Fibroblast of the conjunctiva (primary cell): ENCODE measurements at regions not wholly inside any gene's neighbourhood (a gene's known extent, or its start where the extent isn't known, plus 50 kb on each side); places are given as distances from the start of the nearest gene placed in this dataset.

Source experiments
- DNase-seq: peaks from one replicate; pipeline ENCODE4 v3.0.0-alpha.2; 2010; ENCODE audit warnings: low read depth

DNA sequence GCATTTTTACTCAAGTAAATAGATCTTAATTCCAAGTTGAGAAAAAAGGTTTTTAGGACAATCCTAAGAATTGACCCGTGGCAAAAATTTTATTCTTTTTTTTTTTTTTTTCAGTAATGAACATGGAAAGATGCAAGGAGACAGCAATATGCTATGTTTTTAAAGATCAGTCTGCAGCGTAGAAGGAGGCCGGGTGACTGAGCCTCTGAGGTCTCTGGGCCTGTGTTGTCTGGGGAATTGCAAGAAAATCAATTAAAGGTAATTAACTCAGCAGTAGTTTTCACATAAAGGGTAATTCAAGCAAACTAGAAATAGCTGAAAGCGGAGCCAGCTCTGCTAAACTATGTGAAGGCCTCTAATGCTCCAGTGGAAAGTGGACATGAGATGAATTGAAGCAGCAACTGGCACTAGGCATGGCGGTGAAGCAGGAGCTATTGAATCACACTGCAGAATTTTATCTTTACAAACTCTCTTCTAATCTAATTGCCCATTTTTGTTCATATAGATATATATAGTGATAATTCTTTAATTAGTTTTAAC lies 285.2 kb upstream of the ITGA1 start:
- DNase-seq = no peak

DNA sequence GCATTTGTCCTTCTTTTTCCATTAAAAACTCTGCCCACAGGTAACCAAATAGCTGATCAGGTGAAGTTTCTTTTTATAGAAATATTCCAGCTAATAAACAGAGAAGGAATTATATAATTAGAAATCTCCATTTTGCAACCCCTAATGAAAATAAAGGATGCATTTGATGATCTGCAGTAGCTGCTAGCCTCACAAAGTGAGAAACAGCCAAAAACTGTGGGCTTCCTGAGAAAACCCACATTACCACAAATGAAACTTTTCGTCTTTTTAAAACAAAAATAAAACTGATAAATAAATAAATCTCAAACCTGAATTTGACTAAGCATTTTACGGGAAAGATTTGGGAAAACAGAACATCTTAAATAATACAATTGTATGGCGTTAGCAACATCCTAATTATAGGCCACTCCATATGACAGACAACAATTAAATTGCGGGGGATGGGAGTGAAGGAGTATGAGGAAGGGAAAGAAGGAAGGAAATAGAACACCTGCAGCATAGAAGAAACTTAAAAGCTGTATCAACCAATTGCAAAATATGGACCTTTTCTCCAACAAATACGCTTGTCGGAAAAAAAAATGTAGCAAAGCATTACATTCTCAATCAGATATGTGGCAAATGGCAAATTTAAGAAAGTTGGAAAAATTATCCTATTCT lies 283.0 kb upstream of the ITGA1 start:
- DNase-seq = no peak

DNA sequence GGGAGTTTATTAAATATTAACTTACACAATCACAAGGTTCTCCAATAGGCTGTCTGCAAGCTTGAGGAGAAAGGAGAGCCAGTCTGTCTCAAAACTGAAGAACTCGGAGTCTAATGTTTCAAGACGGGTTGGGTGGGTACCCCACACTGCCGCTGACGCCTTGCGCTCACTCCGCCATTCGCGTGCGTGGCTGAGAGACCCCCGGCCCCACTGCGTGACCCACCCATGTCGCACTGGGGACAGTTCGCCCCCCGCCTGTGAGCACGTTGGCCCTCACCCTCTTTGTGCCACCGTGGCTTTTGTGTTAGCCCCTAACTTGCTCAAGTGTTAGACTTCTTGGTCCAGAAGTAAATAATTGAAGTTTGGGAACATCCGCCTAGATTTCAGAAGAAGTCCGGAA lies 270.0 kb upstream of the ITGA1 start:
- no peak for DNase-seq

DNA sequence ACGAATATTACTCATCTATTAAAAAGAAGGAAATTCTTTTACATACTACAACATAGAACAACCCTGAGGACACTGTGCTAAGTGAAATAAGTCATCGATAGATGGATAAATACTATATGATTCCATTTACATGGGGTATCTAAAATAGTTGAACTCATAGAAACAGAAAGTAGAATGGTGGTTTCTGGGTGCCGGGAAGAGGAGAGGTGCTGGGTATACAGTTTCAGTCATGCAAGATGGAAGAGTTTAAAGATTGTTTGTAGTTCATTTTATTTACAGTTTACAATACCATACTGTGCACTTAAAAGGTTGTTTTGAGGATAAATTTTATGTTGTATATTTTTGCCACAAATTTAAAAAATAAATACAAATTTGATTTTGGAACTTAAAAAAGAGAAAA lies 267.5 kb upstream of the ITGA1 start:
- no peak for DNase-seq

DNA sequence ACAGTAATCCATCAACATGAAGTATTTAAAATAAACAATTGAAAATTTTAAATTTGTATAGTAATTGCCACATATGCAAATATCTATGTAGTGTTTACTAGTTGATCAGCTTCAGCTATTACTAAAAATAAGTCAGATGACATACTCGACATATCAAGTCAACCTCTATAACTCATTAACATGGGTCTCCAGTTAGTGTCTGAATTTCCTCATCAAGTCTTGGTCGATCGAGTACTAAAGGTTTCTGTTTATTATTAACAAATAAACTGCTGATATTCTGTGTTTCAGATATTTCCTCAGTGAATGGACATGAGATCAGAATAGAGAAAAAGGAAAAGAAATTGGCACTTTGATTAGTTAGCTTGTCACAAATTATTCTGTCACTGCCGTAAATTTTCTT lies 266.5 kb upstream of the ITGA1 start:
- no peak for DNase-seq

DNA sequence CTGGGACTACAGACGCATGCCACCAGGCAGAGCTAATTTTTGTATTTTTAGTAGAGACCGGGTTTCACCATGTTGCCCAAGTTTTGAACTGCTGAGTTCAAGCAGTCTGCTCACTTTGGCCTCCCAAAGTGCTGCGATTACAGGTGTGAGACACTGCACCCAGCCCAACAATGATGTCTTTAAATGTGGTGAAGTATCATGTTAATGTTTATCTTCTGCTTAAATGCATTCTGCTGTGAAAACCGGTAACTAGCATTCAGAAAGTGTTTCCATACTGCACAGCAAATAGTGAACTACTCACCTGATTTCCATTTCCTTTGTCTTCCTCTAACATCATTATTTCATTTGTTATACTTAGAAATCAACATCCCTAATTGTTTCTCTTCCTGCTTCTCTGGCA lies 264.0 kb upstream of the ITGA1 start:
- DNase-seq = no peak

DNA sequence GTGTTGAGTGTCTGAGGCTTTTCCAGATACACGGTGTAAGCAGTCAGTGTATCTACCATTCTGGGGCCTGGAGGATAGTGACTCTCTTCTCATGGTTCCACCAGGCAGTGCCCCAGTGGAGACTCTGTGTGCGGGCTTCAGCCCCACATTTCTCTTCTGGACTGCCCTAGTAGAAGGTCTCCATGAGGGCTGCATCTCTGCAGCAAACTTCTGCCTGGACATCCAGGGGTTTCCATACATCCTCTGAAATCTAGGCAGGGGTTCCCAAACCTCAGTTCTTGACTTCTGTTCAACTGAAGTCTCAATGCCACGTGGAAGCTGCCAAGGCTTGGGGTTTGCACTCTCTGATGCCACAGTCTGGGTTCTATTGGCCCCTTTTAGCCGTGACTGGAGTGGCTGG lies 256.6 kb upstream of the ITGA1 start:
- DNase-seq = no peak

DNA sequence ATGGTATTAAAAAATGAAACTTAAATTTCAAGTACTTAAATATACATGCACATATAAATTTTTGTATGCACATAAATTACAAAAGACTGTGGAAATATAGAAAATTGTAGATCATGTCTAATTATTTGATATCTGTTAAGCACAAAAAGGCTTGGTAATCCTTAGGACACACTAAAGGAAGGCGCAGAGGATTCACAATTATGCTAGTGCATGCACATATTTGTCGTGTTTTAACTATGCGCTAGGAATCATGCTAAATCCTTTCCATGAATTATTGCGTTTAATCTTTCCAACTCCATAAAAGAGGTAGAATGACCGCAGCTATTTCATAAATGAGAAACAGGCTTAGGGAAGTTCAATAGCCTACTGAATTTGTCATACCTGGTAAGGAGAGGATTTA lies 244.1 kb upstream of the ITGA1 start:
- DNase-seq = no peak

DNA sequence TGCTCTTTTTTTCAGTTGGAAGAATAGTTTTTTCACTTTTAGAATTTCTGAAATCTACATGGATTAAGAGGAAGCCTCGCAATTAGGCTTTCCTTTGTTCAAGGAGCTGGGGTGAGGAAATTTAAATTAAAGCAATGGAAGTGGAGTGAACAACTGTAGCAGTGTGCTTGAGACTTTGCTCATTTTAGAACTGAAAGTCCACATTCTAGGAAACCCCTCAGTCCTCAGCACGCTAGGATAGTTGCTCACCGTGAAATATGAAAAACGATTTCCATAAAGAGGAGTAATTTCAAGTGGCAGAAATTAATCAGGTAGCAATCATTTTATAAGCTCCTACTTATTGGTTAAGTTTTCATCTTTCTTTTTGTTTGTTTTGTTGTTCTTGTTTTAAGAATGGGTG lies 243.0 kb upstream of the ITGA1 start:
- DNase-seq = no peak

DNA sequence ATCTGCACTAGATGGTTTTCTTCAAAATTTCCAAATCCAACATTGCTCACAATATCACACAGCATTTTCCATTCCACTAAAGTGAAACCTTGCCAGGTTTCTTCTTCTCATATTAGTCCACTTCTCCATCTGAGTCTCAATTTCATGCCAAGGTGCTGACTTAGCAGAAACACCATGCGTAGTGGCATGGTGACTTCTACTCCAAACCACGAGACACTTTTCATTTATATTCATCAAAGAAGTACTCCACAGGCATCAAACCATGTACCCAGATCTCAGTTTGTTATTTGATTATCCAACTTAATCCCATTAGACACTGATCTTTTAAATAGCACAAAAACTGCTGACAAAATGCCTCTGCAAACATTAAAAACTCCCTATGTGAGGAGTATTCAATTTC lies 233.4 kb upstream of the ITGA1 start:
- no peak for DNase-seq

DNA sequence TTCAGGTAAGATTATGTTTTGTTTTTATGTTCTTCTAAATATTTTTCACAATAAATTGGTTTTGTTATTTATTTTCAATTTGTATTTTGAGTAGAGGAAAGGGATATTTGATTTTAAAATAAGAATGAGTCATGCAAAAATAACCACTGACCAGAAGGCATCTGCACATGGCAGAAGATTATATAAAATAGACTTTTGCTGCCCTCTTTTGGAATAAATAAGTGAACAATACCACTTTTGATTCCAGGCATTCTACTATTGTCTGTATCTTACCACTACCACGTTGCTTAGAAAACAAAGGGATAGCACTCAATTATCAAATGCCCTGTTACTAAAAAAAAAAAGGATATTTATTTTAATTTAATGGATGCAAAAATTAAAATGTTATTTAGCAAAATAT lies 227.3 kb upstream of the ITGA1 start:
- DNase-seq = no peak

DNA sequence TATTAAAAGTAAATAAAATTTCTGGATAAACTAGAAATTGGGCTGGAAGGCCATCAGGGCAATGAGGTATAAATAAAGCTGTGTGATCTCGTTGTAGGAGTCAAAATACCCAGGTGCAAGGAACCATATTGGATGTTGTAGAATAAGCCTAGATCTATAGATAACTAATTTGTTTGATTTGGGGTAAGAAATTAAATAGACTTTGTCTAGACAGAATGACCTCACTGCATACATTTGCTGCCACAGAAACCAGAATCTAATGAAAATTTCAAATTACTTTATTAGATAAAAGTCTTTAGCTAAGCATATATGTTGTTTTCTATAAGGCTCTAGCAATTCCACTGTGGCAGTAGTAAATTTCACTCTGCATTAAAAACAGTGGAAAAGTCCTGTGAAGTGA lies 225.2 kb upstream of the ITGA1 start:
- DNase-seq = no peak

DNA sequence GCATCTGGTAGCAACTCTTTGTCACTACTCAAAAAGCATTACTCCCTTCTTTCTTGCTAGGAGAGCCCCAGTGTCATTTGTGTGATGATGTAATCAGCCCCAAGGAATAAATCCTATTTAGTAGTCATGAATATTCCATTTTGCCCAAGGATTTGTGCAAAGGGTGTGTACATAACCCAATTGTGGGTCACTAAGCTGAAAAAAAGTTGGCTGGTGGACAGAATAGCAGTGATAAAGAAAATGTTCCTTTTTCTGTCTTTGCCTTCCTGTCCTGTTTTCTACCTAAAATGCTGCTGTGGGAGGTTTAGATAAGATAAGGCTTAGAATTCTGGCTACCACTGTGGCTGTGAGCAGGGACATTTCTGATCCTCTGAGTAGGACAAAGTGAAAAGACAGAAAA lies 223.1 kb upstream of the ITGA1 start:
- DNase-seq = no peak

DNA sequence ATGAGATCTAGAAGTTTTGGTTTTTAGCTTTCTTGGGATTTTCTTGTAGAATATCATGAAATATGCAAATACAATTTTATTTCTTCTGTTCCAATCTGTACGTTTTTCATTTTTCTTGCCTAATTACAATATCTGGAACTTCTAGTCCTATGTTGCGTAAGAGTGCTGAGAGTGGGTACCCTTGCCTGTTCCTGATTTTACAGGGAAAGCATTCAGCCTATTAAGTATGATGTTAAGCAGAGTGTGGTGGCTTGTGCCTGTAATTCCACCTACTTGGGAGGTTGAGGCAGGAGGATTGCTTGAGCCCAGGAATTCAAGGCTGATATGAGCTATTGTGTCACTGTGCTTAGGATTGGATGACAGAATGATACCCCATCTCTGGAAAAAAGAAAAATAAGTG lies 210.2 kb upstream of the ITGA1 start:
- no peak for DNase-seq

DNA sequence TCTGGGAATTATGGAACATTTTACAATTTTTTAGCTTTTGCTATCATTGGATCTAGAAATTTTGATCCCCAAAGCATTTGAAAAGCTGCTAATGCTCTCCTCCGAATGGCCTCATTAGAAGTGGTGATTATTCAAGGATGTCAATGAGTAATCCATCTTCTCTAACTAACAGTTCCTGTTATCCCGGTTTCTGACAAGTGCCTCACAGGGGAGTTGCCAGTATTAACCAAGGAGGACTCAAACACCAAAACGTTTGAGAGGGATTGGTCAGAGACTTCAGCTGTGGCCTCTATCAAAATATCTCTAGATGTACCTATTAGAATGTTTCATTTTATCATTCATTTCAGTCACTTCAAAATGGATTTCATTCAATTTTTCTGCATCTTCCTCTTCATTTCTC lies 208.3 kb upstream of the ITGA1 start:
- DNase-seq = no peak

DNA sequence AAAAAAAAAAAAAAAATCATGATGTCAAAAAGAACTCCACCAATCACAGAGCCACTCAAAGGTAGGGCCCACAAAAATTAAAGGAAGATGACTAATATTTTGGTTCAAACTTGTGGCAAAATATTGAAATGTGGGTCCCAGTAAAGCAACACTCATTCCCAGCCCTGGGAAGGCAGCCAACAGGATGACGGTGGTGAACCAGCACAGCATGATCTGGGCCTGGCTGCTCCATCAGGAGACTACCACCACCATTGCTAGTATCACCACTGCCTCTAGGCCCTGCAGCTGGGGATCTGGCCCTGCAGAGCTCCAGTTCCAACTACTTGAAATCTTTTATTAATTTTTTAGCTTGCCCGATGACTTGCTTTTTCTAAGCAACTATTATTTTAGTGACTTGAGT lies 206.8 kb upstream of the ITGA1 start:
- no peak for DNase-seq

DNA sequence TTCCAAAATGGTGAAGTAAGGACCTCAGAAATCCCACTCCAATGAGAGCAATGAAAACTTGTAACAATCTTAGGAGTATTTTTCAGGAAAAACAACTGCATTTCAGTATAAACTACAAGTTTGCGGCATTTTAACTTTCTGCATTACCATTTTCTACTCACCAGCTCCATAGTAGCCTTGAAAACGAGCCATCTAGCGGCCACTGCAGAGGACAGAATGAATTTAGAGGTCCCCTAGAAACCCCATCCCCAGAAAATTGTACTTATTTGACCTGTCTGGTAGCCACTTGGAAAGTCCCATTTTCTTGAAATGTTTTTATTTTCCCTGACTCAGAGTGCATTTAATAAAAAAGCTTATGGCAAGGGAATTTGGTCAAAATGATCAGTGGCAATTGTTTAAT lies 205.4 kb upstream of the ITGA1 start:
- no peak for DNase-seq

DNA sequence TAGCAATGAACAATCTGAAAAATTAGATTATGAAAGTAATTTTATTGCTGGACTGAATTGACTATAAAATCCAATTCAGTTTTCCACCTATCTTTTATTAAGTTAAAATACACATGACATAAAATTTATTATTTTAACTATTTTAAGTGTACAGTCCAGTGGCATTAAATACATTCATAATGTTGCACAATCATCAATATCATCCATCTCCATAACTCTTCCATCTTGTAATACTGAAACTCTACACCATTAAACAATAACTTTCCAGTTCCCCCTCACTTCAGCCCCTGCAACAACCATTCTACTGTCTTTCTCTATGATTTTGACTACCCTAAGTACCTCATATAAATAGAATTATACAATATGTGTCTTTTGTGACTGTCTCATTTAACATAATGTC lies 200.6 kb upstream of the ITGA1 start:
- no peak for DNase-seq

DNA sequence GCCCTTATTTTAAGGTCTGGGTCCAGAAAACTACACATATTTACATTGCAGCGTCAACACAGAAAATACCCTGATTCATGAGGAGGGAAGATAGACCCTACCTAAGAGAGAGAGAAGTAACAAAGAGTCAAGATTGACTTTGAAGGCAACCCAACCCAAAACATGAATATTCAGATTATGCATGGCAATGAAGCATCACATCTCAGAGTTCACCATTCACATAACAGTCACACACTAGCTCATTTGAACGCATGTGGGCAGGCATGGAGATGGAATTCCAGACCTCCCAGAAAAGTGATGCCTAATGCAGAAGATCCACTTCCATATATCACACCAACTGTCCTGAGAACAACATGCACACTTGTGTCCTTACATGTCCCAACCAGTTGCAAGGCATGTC lies 190.1 kb upstream of the ITGA1 start:
- no peak for DNase-seq

DNA sequence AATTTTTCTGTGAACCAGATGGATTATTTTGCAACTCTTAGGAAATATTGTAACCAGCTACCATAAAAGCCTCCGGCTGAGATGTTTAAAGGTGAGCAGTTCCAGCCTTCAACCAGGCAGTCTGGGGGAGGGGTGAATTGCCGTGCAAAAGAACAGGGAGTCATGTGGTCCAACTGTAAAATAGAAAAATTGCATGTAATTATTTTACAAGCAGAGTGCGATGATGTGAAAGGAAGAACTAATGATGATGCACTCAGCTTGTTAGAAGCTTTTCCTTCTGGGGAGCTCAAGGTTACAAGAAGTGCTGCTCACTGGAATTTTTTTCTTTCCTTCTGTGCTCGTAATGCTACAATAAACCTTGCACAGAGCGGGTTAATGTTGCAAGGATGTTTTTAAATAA lies 188.7 kb upstream of the ITGA1 start:
- no peak for DNase-seq

DNA sequence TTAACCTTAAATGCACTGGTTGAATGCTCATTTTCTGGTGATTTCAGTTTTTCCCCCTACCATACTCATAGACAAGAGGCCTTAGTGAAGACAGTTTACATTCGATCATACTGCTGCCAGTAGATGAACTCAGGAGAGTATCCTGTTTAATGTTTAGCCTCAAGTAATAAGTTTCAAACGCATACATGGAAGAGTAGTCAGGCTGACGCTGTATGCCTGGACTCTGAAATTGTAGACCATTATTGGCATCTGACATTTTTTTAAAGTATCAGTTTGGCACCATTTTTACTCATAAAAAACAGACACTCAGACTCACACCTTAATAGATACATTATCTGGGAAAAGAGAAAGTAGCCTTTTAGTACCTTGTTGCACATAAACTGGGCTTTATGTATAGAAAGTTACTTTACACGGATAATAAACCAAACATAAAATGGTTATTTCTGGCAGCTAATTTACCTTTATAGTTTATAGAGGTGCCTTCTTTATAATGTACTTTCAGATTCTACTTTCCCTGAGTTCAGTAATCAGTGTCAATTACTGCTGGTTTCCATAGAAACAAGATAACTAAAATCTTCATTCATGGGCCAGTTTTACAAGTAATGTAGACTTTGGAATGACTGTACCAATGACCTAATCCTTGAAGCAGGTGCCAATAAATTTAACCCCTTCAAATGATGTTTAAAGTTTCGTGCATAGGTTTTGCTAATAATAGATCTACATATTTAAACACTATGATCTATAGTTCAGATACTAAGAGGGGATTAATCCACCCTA lies 183.8 kb upstream of the ITGA1 start:
- no peak for DNase-seq

DNA sequence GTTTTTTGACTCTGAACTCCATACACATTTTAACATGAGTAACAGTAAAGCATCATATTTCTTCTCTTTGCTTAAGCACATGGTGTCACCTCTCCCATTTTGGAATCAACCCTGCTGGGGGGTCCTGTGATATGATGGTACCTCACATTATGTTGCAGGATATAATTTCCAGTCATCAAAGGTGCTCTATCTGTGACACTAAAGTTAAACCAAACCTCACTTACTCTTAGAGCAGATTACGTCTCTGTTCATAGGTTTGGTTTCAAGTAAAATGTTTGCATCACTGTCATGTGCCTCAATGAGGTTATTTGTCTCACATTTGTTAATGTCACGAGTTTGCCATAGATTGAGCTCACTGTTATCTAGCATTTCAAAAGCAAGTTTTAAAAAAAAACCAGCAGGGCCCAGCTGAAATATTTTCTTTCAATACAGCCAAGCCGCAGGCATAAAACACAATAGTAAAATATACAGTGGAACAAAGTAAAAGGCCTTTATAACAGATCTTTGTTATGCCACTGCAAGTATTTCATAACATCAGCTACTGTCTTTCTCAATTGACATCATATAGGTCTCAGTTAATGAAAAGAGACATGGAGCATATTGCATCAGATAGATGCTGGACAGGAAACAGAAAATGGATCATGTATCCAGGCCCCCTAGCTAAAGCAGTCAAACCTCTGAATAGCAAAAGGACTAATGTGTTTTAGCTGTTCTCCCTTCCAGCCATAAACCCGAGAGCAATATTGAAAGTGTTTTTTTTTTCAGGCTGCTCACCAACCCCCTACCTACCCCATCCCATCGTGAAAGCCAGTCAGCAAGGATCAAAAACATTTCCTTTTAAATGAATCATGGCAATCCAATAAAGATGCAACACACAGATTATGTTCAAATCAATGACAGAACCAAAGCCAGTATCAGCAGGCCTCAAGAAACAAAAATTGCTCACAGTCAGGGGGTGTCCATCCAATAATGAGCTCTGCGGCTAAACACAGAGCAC lies 182.1 kb upstream of the ITGA1 start:
- DNase-seq = no peak
